HG02642 (cell line): ENCODE measurements at regions not wholly inside any gene's neighbourhood (a gene's known extent, or its start where the extent isn't known, plus 50 kb on each side); places are given as distances from the start of the nearest gene placed in this dataset.
"Not testable (repeated sequence)": the region's sequence is repeated elsewhere in the genome, so short reads cannot be mapped to it uniquely, and the experiment has no call there.

ENCODE experiments used
- ATAC-seq: cut with Tn5 transposase; IDR thresholded peaks from one replicate; pipeline ENCODE4 v1.9.1; 2021; ENCODE audit warnings: mild to moderate bottlenecking; ENCODE audit not compliant: unreplicated experiment, poor library complexity

- ATAC-seq: not testable (repeated sequence)
Observed at GRCh38 chr14:105995011-105995710, 468.8 kb downstream of the TMEM121 start.

- not testable (repeated sequence) for ATAC-seq
Observed at GRCh38 chr14:105998597-105998996, 472.2 kb downstream of the TMEM121 start.

GRCh38 chr14:105999361-106000028 is 473.1 kb downstream of the TMEM121 start:
- ATAC-seq: peak; percentile 88

- peak; percentile 43 for ATAC-seq
Observed at GRCh38 chr14:106000029-106000511, 473.7 kb downstream of the TMEM121 start.

- peak; percentile 33 for ATAC-seq
Observed at GRCh38 chr14:106001277-106001676, 474.9 kb downstream of the TMEM121 start.

- ATAC-seq: no peak
Observed at GRCh38 chr14:106003351-106003750, 477.0 kb downstream of the TMEM121 start.

- ATAC-seq: not testable (repeated sequence)
Observed at GRCh38 chr14:106004937-106005795, 478.8 kb downstream of the TMEM121 start.

- not testable (repeated sequence) for ATAC-seq
Observed at GRCh38 chr14:106006043-106006442, 479.7 kb downstream of the TMEM121 start.

GRCh38 chr14:106006716-106007115 is 480.3 kb downstream of the TMEM121 start:
- not testable (repeated sequence) for ATAC-seq

- ATAC-seq: no peak
Observed at GRCh38 chr14:106010783-106011182, 484.4 kb downstream of the TMEM121 start.

GRCh38 chr14:106011631-106012360 is 485.4 kb downstream of the TMEM121 start:
- not testable (repeated sequence) for ATAC-seq

GRCh38 chr14:106012361-106012725 is 486.0 kb downstream of the TMEM121 start:
- not testable (repeated sequence) for ATAC-seq

GRCh38 chr14:106013879-106014376 is 487.5 kb downstream of the TMEM121 start:
- ATAC-seq: no peak

- ATAC-seq: not testable (repeated sequence)
Observed at GRCh38 chr14:106017952-106018351, 491.6 kb downstream of the TMEM121 start.

- ATAC-seq: no peak
Observed at GRCh38 chr14:106021832-106022231, 495.4 kb downstream of the TMEM121 start.

- not testable (repeated sequence) for ATAC-seq
Observed at GRCh38 chr14:106022648-106023047, 496.3 kb downstream of the TMEM121 start.

GRCh38 chr14:106023411-106023810 is 497.0 kb downstream of the TMEM121 start:
- ATAC-seq: no peak

- ATAC-seq: no peak
Observed at GRCh38 chr14:106024983-106025604, 498.7 kb downstream of the TMEM121 start.

GRCh38 chr14:106026026-106026425 is 499.6 kb downstream of the TMEM121 start:
- no peak for ATAC-seq
